Fibroblast of skin of left biceps (primary cell): ENCODE measurements at regions not wholly inside any gene's neighbourhood (a gene's known extent, or its start where the extent isn't known, plus 50 kb on each side); places are given as distances from the start of the nearest gene placed in this dataset.

Source experiments
- DNase-seq, 2 experiments: peaks; one replicate each; pipeline ENCODE4 v3.0.0-alpha.2; 2013; ENCODE audit warnings: low read depth in 2 of 2

GRCh38 chr7:93651603-93652159, 77.2 kb upstream of the CALCR start:
- no peak for DNase-seq

- DNase-seq: no peak
Measured at GRCh38 chr7:93646538-93646937, 72.0 kb upstream of the CALCR start.

- no peak for DNase-seq
Measured at GRCh38 chr7:93636276-93636675, 61.8 kb upstream of the CALCR start.

- DNase-seq: no peak
Measured at GRCh38 chr7:93632371-93632770, 57.8 kb upstream of the CALCR start.

- no peak for DNase-seq
Measured at GRCh38 chr7:93629291-93629801, 54.8 kb upstream of the CALCR start.

- no peak for DNase-seq
Measured at GRCh38 chr7:93626869-93627268, 52.3 kb upstream of the CALCR start.
